Uterus (tissue), 3 donors: ENCODE measurements at regions not wholly inside any gene's neighbourhood (a gene's known extent, or its start where the extent isn't known, plus 50 kb on each side); places are given as distances from the start of the nearest gene placed in this dataset.

Experiments used
- DNase-seq, 2 donors: peaks; one replicate each; pipeline ENCODE4 v3.0.0-alpha.2; 2019 to 2020
- H3K27ac ChIP-seq, 2 donors: fragments of 200-600 bp; sonication (generic); 1 replicate in 1 of 2; 2 replicates in 1 of 2; pipeline ENCODE4 v1.5.1; 2016 to 2018
- H3K27me3 ChIP-seq, 2 donors: fragments of 200-600 bp; sonication (generic); one replicate each; pipeline ENCODE4 v1.5.1; 2018 to 2019; ENCODE audit warnings: control low read depth in 1 of 2
- H3K36me3 ChIP-seq, 2 donors: fragments of 200-600 bp; sonication (generic); one replicate each; pipeline ENCODE4 v1.5.1; 2019; ENCODE audit warnings: control low read depth in 1 of 2
- H3K4me1 ChIP-seq, 2 donors: fragments of 200-600 bp; sonication (generic); one replicate each; pipeline ENCODE4 v1.5.1; 2018 to 2019; ENCODE audit warnings: control low read depth in 1 of 2
- H3K4me3 ChIP-seq, 2 donors: fragments of 200-600 bp; sonication (generic); 1 replicate in 1 of 2; 2 replicates in 1 of 2; pipeline ENCODE4 v1.5.1; 2018 to 2019; ENCODE audit warnings: mild to moderate bottlenecking in 1 of 2
- H3K9me3 ChIP-seq, 2 donors: fragments of 200-600 bp; sonication (generic); one replicate each; pipeline ENCODE4 v1.5.1; 2019; ENCODE audit warnings: control low read depth in 1 of 2
- CTCF ChIP-seq, 4 experiments: fragments of 200-600 bp in 2 of 4; fragments of 450-650 bp in 2 of 4; sonication (generic) in 2 of 4; IDR thresholded peaks; one replicate each; pipeline ENCODE4 v1.5.1; 2016 to 2019; ENCODE audit warnings: antibody characterized with exemption in 4 of 4, mild to moderate bottlenecking in 2 of 4, moderate library complexity in 1 of 4
- POLR2A ChIP-seq, 2 donors: fragments of 450-650 bp; IDR thresholded peaks; one replicate each; pipeline ENCODE4 v1.6.1; 2016; ENCODE audit warnings: antibody characterized with exemption in 2 of 2, mild to moderate bottlenecking in 1 of 2, moderate library complexity in 1 of 2
- intact Hi-C: fragments of 100-400 bp; cut with DNase I; formaldehyde crosslinking; loops from one replicate; pipeline ENCODE4 v1.15.1; 2023; ENCODE audit warnings: low total_unique reads
- donor health status: DM: yes; HTN: yes; CAD: no.

- peaks cover 0 to 2% of the 10 kb centered on the region in 2 donors for H3K4me1 ChIP-seq
- no peak for TF ChIP-seq CTCF (IDR thresholded peaks at IDR 0.05)
- no peak for TF ChIP-seq POLR2A (IDR thresholded peaks at IDR 0.05)
- no peaks in the 10 kb centered on the region for H3K9me3 ChIP-seq
- H3K4me3 ChIP-seq, result no peak overlapping the region
- intact Hi-C loops, result no loop called here
- DNase-seq, result no peak
- no peaks in the 10 kb centered on the region for H3K36me3 ChIP-seq
- H3K27me3 ChIP-seq, result no peaks in the 10 kb centered on the region
- H3K27ac ChIP-seq, result no peak overlapping the region
Observed at GRCh38 chr6:155970472-155970871, 514.8 kb upstream of the NOX3 start.

- Histone ChIP-seq H3K27ac (no peak overlapping the region), H3K36me3 (no peaks in the 10 kb centered on the region), H3K9me3 (no peaks in the 10 kb centered on the region), H3K4me1 (no peaks in the 10 kb centered on the region), H3K27me3 (no peaks in the 10 kb centered on the region), H3K4me3 (no peak overlapping the region)
- intact Hi-C loops, result no loop called here
- no peak for DNase-seq
- TF ChIP-seq POLR2A (IDR thresholded peaks at IDR 0.05), result no peak
Observed at GRCh38 chr6:155968921-155969320, 513.3 kb upstream of the NOX3 start.

DNA sequence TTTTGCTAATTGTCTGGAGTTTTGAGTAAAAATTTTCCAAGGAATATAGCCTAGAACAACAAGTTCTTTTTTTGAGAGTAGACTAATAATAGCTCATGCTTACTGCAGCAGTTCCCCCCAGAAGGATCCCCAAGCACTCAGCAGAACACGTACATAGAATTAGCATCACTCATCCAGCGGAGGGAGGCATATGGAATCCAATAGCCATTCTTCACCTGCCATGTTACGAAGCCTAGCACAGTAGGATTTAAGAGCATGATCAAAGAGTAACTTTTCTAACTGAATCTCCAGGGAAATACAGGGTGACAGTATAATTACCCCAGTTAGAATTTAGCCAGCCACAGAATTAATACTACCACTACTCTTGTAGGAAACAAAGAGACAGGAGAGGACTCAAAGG lies 511.7 kb upstream of the NOX3 start:
- Histone ChIP-seq H3K36me3 (no peaks in the 10 kb centered on the region), H3K4me3 (no peak overlapping the region), H3K27me3 (no peaks in the 10 kb centered on the region), H3K9me3 (no peaks in the 10 kb centered on the region), H3K27ac (no peak overlapping the region), H3K4me1 (no peaks in the 10 kb centered on the region)
- TF ChIP-seq POLR2A (IDR thresholded peaks at IDR 0.05), result no peak
- no peak for TF ChIP-seq CTCF (IDR thresholded peaks at IDR 0.05)
- intact Hi-C loops, result no loop called here
- DNase-seq, result no peak

DNA sequence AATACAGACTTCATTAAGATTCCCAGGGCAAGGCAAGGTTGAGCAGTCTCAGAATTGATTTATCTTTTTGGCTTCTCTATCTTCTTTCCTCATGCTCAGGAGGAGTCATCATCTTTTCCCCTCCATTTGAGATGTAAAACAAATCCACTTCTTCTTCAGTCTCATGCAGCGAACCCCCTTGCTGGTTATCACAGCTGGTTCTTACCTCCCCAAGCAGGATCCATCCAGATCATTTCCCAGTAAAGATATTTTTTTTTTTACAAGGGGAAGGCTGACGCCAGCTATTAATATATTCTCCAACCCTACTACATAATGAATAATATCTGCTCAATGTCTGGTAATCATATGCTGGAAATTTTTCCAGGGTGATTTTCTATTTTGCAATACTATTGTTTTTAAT lies 508.9 kb upstream of the NOX3 start:
- intact Hi-C loops, result no loop called here
- H3K27me3 ChIP-seq, result no peaks in the 10 kb centered on the region
- no peaks in the 10 kb centered on the region for H3K36me3 ChIP-seq
- H3K4me3 ChIP-seq, result no peak overlapping the region
- TF ChIP-seq CTCF (IDR thresholded peaks at IDR 0.05), result no peak
- no peak overlapping the region for H3K27ac ChIP-seq
- no peak for DNase-seq
- H3K4me1 ChIP-seq, result no peaks in the 10 kb centered on the region
- no peaks in the 10 kb centered on the region for H3K9me3 ChIP-seq

GRCh38 chr6:155962276-155962675 lies 506.6 kb upstream of the NOX3 start:
- Histone ChIP-seq H3K9me3 (no peaks in the 10 kb centered on the region), H3K4me3 (no peak overlapping the region), H3K36me3 (no peaks in the 10 kb centered on the region), H3K27me3 (no peaks in the 10 kb centered on the region), H3K4me1 (no peaks in the 10 kb centered on the region), H3K27ac (no peak overlapping the region)
- TF ChIP-seq POLR2A (IDR thresholded peaks at IDR 0.05) (no peak), CTCF (IDR thresholded peaks at IDR 0.05) (no peak)
- intact Hi-C loops, result no loop called here
- no peak for DNase-seq

GRCh38 chr6:155959898-155960495 lies 504.4 kb upstream of the NOX3 start:
- Histone ChIP-seq H3K4me3 (no peak overlapping the region), H3K27ac (no peak overlapping the region), H3K4me1 (no peaks in the 10 kb centered on the region), H3K36me3 (no peaks in the 10 kb centered on the region), H3K27me3 (no peaks in the 10 kb centered on the region), H3K9me3 (no peaks in the 10 kb centered on the region)
- TF ChIP-seq CTCF (IDR thresholded peaks at IDR 0.05), result no peak
- TF ChIP-seq POLR2A (IDR thresholded peaks at IDR 0.05), result no peak
- intact Hi-C loops, result no loop called here
- DNase-seq, result no peak
